ENCODE measurements at regions not wholly inside any gene's neighbourhood (a gene's known extent, or its start where the extent isn't known, plus 50 kb on each side); places are given as distances from the start of the nearest gene placed in this dataset.

GRCh38 chrX:130552444-130553073, 150.8 kb downstream of the RBMX2 start:
- no peaks in the 10 kb centered on the region for H3K9me3 Mint-ChIP-seq (ENCODE audit: unreplicated experiment)
- no peak for DNase-seq
- TF ChIP-seq CTCF (IDR thresholded peaks at IDR 0.05; ENCODE audit: partially characterized antibody, unreplicated experiment), result no peak

GRCh38 chrX:130555341-130555740, 153.6 kb downstream of the RBMX2 start:
- H3K4me1 Mint-ChIP-seq (ENCODE audit: low read depth, unreplicated experiment), result peaks cover 4% of the 10 kb centered on the region
- no peaks in the 10 kb centered on the region for H3K9me3 Mint-ChIP-seq (ENCODE audit: unreplicated experiment)
- H3K27ac Mint-ChIP-seq (ENCODE audit: unreplicated experiment), result no peak overlapping the region
- TF ChIP-seq CTCF (IDR thresholded peaks at IDR 0.05; ENCODE audit: partially characterized antibody, unreplicated experiment), result no peak
- no peaks in the 10 kb centered on the region for H3K36me3 Mint-ChIP-seq (ENCODE audit: unreplicated experiment)
- no peak overlapping the region for H3K4me3 Mint-ChIP-seq (ENCODE audit: unreplicated experiment)
- no peak for DNase-seq
- H3K27me3 Mint-ChIP-seq (ENCODE audit: unreplicated experiment), result no peaks in the 10 kb centered on the region

More at GRCh38 chrX:130552444-130553073, 150.8 kb downstream of the RBMX2 start:
- Mint-ChIP-seq H3K27me3 (ENCODE audit: unreplicated experiment) (no peaks in the 10 kb centered on the region), H3K27ac (ENCODE audit: unreplicated experiment) (no peak overlapping the region), H3K4me3 (ENCODE audit: unreplicated experiment) (no peak overlapping the region), H3K36me3 (ENCODE audit: unreplicated experiment) (no peaks in the 10 kb centered on the region), H3K4me1 (ENCODE audit: low read depth, unreplicated experiment) (peaks cover 4% of the 10 kb centered on the region)

GRCh38 chrX:130555757-130556156, 154.0 kb downstream of the RBMX2 start:
- TF ChIP-seq CTCF (IDR thresholded peaks at IDR 0.05; ENCODE audit: partially characterized antibody, unreplicated experiment), result no peak
- Mint-ChIP-seq H3K9me3 (ENCODE audit: unreplicated experiment) (no peaks in the 10 kb centered on the region), H3K4me3 (ENCODE audit: unreplicated experiment) (no peak overlapping the region), H3K4me1 (ENCODE audit: low read depth, unreplicated experiment) (peaks cover 4% of the 10 kb centered on the region), H3K27me3 (ENCODE audit: unreplicated experiment) (no peaks in the 10 kb centered on the region), H3K27ac (ENCODE audit: unreplicated experiment) (no peak overlapping the region), H3K36me3 (ENCODE audit: unreplicated experiment) (no peaks in the 10 kb centered on the region)
- no peak for DNase-seq

- H3K9me3 Mint-ChIP-seq (ENCODE audit: unreplicated experiment), result no peaks in the 10 kb centered on the region
- H3K4me1 Mint-ChIP-seq (ENCODE audit: low read depth, unreplicated experiment), result peaks cover 7% of the 10 kb centered on the region
- no peak overlapping the region for H3K27ac Mint-ChIP-seq (ENCODE audit: unreplicated experiment)
- no peak for DNase-seq
- no peaks in the 10 kb centered on the region for H3K36me3 Mint-ChIP-seq (ENCODE audit: unreplicated experiment)
- H3K4me3 Mint-ChIP-seq (ENCODE audit: unreplicated experiment), result no peak overlapping the region
- no peaks in the 10 kb centered on the region for H3K27me3 Mint-ChIP-seq (ENCODE audit: unreplicated experiment)
- TF ChIP-seq CTCF (IDR thresholded peaks at IDR 0.05; ENCODE audit: partially characterized antibody, unreplicated experiment), result no peak
Observed at GRCh38 chrX:130556951-130557350, 155.2 kb downstream of the RBMX2 start.

- peak overlapping the region; percentile 59 for H3K27ac Mint-ChIP-seq (ENCODE audit: unreplicated experiment)
- no peaks in the 10 kb centered on the region for H3K9me3 Mint-ChIP-seq (ENCODE audit: unreplicated experiment)
- peaks cover 8% of the 10 kb centered on the region for H3K4me1 Mint-ChIP-seq (ENCODE audit: low read depth, unreplicated experiment)
Observed at GRCh38 chrX:130560544-130560943, 158.8 kb downstream of the RBMX2 start.

More at GRCh38 chrX:130560544-130560943, 158.8 kb downstream of the RBMX2 start:
- no peaks in the 10 kb centered on the region for H3K36me3 Mint-ChIP-seq (ENCODE audit: unreplicated experiment)
- no peak for DNase-seq
- no peak overlapping the region for H3K4me3 Mint-ChIP-seq (ENCODE audit: unreplicated experiment)
- no peaks in the 10 kb centered on the region for H3K27me3 Mint-ChIP-seq (ENCODE audit: unreplicated experiment)
- TF ChIP-seq CTCF (IDR thresholded peaks at IDR 0.05; ENCODE audit: partially characterized antibody, unreplicated experiment), result no peak
